Stimulated activated CD4-positive, alpha-beta T cell treated with anti-CD3 and anti-CD28 coated beads, Interleukin-2, amount 100 ng/mL, for 48 hours (primary cell): ENCODE measurements at regions not wholly inside any gene's neighbourhood (a gene's known extent, or its start where the extent isn't known, plus 50 kb on each side); places are given as distances from the start of the nearest gene placed in this dataset.
"Not testable (repeated sequence)": the region's sequence is repeated elsewhere in the genome, so short reads cannot be mapped to it uniquely, and the experiment has no call there.

ENCODE experiments used
- DNase-seq, 2 donors: peaks; one replicate each; pipeline ENCODE4 v3.0.0-alpha.2; 2020

DNA sequence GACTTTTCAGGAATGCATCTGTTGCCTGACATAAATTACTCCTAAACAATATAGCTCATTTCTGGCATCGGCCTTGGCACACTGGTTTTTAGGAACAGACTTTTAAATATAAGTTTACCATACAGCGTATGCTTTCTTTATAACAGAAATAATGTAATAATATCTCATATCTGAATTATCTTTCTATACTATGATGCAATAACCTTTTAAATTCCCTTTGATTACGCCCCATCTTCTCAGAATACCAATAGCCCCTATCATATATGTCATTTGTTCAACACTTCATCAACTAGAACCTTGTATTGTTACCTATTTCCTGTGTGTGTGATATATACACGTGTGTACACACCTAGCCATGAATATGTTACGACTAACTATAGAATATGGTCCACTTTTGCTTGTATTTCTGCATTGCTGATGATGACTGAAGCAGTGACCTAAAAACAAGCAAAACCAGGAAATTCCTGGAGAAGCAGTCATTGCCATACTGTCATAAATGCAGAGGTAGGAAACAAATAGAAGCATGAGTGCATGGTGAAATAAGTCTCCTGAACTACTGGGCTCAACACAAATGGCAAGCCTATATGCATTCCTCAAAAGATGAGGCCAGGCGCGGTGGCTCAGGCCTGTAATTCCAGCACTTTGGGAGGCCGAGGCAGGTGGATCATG is 618.4 kb upstream of the NRP1 start:
- DNase-seq: no peak

- DNase-seq: no peak
Observed at GRCh38 chr10:33950206-33950605, 615.7 kb upstream of the NRP1 start.

DNA sequence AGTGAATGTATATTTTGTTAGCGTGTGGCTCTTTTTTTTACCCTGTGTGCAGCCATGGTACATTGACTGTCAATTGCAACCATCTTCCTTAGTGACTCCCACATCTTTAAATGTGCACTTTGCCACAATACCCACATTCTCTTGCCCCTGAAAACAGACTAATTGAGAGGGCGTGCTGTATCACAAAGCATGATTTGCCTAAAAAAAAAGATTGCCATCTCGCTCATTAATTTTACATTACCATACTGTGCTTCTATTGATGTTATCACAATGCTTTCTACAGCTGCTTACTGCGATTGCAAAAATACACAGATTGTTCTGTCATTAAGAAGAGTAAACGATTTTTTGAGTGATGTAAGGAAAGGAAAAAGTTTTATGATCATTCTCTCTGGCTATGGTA is 613.1 kb upstream of the NRP1 start:
- DNase-seq: no peak

DNA sequence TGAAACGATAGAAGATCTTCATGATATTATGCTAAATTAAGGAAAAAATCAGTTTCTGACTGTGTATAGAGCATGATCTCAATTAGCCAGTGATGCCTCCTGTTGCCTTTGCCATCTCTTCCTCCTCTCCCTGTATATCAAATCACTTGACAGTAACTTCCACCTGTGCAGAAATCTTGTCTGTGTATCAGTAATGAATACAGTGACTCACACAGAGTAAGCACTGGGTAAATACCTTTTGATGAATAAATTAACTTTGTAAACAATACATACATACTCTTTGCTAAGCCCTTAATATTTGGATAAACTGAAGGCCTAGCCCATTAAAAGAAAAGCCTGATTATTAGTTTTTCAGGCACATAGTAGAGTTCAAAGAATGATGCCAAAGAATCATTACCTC is 610.6 kb upstream of the NRP1 start:
- no peak for DNase-seq

DNA sequence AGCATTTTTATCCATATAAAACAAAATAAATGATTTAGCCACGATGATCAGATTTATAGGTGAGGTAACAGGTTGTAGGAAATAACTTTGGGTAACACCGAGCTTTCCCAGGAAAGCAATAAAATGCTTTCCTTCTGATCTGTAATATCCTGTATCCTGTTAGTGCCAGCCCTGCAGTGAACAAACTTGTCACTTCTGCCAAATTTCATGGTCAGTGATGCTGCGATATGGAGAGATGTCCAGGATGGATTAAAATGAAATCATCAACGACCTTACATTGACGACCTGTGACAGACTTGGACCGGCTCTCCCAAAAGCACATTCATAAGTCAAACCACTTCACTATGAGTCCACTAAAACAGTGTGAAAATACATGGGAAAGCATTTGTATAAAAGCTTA is 608.0 kb upstream of the NRP1 start:
- no peak for DNase-seq

GRCh38 chr10:33939892-33940291 is 605.4 kb upstream of the NRP1 start:
- no peak for DNase-seq

DNA sequence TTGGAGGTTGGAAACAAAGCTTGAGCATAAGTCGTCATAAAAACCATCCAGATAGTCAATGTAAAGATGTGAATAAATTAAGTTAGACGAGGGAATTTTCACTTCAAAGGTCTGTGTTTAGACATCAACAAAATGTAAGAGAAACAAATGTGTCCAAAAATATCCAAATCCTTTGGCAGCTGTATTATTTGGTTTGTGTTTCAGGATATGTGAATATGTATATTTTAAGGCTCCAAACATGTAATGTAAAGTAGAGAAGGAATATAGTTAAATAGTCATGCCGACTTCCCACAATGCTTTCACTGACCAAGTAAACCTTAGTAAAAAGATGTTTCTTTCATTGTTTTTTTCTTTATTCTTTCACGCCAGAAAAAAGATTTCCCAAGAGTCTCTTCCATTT is 604.9 kb upstream of the NRP1 start:
- DNase-seq: no peak

DNA sequence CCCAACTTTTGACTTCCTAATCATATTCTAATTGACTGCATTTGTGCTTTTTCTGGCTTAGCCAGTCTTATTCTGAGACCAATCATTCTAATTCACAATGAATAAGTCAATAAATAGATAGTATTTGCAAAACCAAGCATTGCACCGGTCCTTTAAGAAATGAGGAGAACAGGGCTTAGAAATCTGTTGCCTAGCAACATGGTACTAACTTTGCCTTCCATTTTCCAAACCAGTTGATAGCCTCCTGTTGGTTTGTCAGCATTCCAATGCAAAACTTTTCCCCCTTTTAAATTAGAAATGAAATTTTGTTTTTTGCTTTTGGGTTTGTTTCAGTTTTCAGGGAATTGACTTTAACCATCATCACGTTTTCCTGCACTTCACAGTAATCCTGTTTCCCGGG is 603.5 kb upstream of the NRP1 start:
- no peak for DNase-seq

DNA sequence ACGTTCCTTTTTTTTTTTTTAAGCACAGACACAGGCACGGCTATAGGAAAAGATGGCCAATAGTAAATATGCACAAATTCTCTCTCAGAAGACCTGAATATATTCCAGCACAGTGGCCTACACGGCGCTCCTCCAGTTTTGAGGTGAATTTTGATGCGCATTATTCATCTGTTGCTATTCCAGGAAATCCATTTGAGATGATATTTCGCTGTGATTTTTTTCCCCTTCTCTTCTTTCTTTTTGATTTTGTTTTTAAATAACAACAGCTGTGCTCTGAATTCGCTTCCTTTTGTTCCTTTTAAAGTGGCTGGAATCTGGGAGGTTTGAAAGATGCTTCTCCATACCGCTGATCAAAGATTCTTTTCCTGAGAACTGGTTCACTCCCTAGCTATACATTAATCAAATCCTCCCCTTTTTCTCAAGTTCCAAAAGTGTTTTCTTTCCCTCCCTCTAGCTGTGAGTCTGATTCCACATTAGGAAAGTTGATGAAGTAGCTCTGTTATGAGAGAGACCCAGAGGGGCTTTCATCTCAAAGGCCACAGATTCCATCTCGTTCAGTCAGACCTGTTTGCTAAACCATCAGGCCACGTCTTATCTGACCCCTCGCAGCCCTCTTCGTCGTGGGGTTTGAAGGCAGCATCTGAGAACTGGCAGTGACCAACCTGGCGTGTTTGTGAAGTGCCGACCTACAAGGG is 602.7 kb upstream of the NRP1 start:
- no peak for DNase-seq

DNA sequence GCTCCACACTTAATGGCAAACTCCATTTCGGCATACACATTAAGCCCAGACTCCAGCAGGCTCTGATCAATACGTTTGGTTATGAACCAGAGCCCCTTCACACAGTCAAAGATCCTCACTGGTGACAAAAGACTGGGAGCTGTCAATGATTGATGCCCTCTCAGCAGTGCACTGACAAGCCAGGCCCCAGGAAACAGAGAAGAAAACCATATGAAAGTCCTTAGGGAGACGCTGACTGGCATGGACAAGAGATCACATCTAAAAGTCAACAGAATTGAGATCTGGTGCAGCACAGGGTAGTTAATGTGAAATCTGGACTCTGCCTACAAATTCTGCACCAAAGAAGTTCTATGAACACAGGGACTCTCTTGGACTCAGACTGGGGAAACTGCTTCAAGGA is 600.9 kb upstream of the NRP1 start:
- DNase-seq: no peak

- DNase-seq: no peak
Observed at GRCh38 chr10:33930079-33930478, 595.6 kb upstream of the NRP1 start.

GRCh38 chr10:33927347-33927746 is 592.9 kb upstream of the NRP1 start:
- DNase-seq: no peak

DNA sequence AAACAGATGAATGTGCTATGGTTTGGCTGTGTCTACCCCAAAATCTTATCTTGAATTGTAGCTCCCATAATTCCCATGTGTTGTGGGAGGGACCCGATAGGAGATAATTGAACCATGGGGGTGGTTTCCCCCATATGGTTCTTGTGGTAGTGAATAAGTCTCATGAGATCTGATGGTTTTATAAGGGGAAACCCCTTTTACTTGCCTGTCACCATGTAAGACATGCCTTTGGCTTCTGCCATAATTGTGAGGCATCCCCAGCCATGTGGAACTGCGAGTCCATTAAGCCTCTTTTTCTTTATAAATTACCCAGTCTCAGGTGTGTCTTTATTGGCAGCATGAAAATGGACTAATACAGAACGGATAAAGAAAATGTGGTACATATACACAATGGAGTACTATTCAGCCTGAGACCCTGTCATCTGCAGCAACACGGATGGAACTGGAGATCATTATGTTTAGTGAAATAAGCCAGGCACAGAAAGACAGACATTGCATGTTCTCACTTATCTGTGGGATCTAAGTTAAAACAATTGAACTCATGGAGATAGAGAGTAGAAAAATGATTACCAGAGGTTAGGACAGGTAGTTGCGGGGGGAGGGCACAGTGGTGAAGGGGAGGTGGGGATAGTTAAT is 587.6 kb upstream of the NRP1 start:
- no peak for DNase-seq

GRCh38 chr10:33920351-33920750 is 585.9 kb upstream of the NRP1 start:
- DNase-seq: no peak

DNA sequence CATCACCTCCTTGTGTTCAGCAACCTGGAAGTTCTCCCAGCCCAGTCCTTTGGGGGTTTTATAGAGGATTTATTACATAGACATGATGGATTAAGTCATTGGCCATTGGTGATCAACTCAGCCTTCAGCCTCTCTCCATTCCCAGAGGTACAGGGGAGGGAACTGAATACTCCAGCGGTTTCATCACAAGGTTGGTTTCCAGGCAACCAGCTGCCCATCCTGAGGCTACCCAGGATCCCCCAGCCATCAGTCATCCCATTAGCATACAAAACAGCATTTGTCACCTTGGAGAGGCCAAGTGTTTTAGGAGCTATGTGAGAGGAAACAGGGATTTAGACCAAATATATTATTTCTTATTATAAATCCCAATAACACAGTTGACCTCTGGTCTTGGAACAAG is 584.8 kb upstream of the NRP1 start:
- no peak for DNase-seq

DNA sequence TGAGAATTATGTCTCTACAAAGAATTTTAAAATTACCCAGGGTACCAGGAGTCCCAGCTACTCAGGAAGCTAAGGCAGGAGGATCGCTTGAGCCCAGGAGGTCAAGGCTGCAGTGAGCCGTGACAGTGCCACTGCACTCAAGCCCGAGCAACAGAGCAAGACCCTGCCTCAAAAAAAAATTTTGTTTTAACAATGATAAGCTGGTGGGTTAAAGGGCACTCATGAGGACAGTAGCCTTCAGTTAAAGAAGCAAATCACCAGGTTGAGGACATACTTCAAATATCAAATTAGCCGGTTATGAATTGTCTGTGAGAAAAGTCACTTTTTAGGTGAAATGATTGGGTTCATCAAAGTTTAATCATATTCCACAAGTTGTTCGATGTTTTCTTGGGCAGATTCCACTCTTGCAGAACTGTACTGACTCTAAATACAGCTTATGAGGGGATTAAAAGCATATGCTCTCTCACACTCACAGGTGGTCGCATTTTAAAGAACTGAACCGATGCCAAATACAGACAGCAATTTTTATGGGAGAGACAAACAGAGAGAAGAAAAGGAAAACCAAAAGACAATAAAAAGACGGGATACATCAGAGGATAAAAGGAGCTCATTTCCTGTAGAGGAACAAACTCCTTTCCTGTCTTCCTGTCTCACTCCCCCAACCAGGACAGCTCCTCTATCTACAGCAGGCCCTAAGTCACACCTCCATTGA is 582.8 kb upstream of the NRP1 start:
- no peak for DNase-seq

DNA sequence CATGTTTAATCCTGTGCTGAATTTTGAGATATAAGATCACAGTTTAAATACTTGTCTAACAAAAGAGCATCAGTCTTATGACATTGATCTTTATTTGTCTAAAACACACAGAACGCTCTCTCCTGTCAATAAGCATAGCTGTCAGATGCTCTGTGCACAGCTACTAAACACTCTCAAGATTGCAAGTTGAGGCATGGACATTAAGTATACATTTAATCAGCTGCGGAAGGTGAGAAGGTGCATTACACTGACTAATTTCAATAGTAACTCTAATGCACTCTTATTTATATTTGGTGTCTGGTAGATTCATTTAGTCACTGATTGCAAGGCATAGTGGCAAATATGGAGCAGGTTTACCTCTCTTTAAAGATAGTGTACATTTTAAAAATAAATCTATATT is 580.3 kb upstream of the NRP1 start:
- DNase-seq: no peak

DNA sequence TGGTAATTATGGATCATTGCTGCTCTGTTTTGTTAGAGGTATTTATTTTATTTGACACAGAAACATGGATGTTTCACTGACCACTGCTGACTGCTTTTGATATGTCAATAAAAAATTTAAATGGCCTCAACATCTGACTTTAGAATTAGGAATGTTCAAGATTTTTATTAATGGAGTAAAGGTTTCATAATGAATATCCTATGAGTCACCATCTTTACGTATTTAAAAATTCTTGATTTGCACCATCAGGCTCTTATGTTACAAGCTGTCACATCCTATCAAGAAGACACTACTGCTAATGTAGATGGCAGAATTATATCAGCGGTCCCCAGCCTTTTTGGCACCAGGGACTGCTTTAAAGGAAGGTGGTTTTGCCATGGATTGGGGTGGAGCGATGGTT is 578.7 kb upstream of the NRP1 start:
- DNase-seq: no peak

DNA sequence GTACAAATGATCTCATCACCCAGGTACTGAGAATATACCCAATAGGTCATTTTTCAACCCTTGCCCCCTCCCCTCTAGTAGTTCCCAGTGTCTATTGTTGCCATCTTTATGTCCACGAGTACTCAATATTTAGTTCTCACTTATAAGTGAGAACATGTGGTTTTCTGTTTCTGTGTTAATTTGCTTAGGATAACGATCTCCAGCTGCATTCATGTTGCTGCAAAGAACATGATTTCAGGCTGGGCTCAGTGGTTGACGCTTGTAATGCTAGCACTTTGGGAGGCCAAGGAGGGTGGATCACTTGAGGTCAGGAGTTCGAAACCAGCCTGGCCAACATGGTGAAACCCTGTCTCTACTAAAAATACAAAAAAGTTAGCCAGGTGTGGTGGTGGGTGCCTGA is 575.0 kb upstream of the NRP1 start:
- not testable (repeated sequence) for DNase-seq

GRCh38 chr10:33901166-33901565 is 566.7 kb upstream of the NRP1 start:
- DNase-seq: no peak

DNA sequence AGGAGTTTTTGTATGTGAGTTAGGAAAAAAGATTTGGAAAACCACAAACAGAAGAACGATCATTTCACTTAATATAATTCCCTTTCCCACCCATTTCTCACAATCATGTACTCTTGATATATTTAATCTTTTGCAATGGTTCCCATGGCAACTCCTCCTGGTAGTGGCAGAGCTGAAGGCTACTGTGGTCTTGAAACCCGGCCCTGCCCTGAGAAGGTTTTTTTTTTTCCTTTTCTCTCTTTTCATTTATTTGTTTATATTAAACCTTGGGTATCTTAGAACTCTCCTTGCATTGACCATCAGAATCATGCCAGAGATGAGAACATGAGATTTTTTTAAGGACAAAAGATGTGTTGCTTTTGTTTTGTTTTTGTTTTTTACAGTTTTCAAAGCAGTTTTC is 566.1 kb upstream of the NRP1 start:
- DNase-seq: no peak

GRCh38 chr10:33899578-33900531 is 565.4 kb upstream of the NRP1 start:
- no peak for DNase-seq

GRCh38 chr10:33897291-33897752 is 562.9 kb upstream of the NRP1 start:
- DNase-seq: no peak
